SK-N-SH (cell line): ENCODE measurements at regions not wholly inside any gene's neighbourhood (a gene's known extent, or its start where the extent isn't known, plus 50 kb on each side); places are given as distances from the start of the nearest gene placed in this dataset.

ENCODE experiments used
- CTCF ChIA-PET: fragments of 300-600, 350-600 bp; formaldehyde crosslinking; extraction: SDS; loops from one replicate; lab custom pipeline; 2021; lab: Yijun Ruan, JAX
- POLR2A ChIA-PET: fragments of 350-600 bp; sonication (Branson Sonifier 250); formaldehyde crosslinking; extraction: SDS; loops from one replicate; lab custom pipeline; 2020; ENCODE audit warnings: antibody characterized with exemption, inconsistent platforms; lab: Yijun Ruan, JAX
- DNase-seq: peaks from one replicate; pipeline ENCODE4 v3.0.0; 2012
- H2AFZ ChIP-seq: fragments of 200-600 bp; sonication (generic); 2 replicates; pipeline ENCODE4 v1.8.1; 2016; ENCODE audit warnings: antibody characterized with exemption, mild to moderate bottlenecking, low read depth
- H3F3A ChIP-seq: fragments of 200-600 bp; sonication (generic); replicated peaks from 2 replicates; pipeline ENCODE3; 2016; ENCODE audit warnings: antibody characterized with exemption, mild to moderate bottlenecking; ENCODE audit not compliant: insufficient read depth
- H3K27ac ChIP-seq, 2 experiments: fragments of 200-500 bp in 1 of 2; fragments of 200-600 bp in 1 of 2; sonication (Bioruptor generic) in 1 of 2; sonication (generic), shearing (Covaris generic) in 1 of 2; 2 replicates each; pipeline versions ENCODE4 v1.5.1 to v1.6.1; 2014 to 2016; ENCODE audit warnings: low read depth in 2 of 2, inconsistent platforms in 1 of 2, low read length in 1 of 2, mild to moderate bottlenecking in 1 of 2, mixed read lengths in 1 of 2
- H3K27me3 ChIP-seq: fragments of 200-600 bp; sonication (generic), shearing (Covaris generic); 2 replicates; pipeline ENCODE4 v1.6.1; 2016; ENCODE audit warnings: mixed run types; ENCODE audit not compliant: insufficient read depth
- H3K36me3 ChIP-seq, 2 experiments: fragments of 200-500 bp in 1 of 2; fragments of 200-600 bp in 1 of 2; sonication (Bioruptor generic) in 1 of 2; sonication (generic) in 1 of 2; replicated peaks in 1 of 2; 2 replicates each; pipeline versions ENCODE3 to v1.5.1; 2014 to 2016; ENCODE audit warnings: low read length in 1 of 2, mild to moderate bottlenecking in 1 of 2; ENCODE audit not compliant: insufficient read depth in 2 of 2, control insufficient read depth in 1 of 2
- H3K4me1 ChIP-seq, 2 experiments: fragments of 200-500 bp in 1 of 2; fragments of 200-600 bp in 1 of 2; sonication (Bioruptor generic) in 1 of 2; sonication (generic), shearing (Covaris generic) in 1 of 2; 2 replicates each; pipeline versions ENCODE4 v1.5.1 to v1.6.1; 2014 to 2016; ENCODE audit warnings: low read depth in 1 of 2, low read length in 1 of 2, mixed run types in 1 of 2; ENCODE audit not compliant: insufficient read depth in 2 of 2, control insufficient read depth in 1 of 2
- H3K4me2 ChIP-seq: fragments of 200-600 bp; sonication (generic), shearing (Covaris generic); 2 replicates; pipeline ENCODE4 v1.6.1; 2017; ENCODE audit warnings: mixed run types
- H3K4me3 ChIP-seq, 2 experiments: fragments of 200-500 bp in 1 of 2; fragments of 200-600 bp in 1 of 2; sonication (Bioruptor generic) in 1 of 2; sonication (generic), shearing (Covaris generic) in 1 of 2; 2 replicates each; pipeline versions ENCODE4 v1.5.1 to v1.8.1; 2014 to 2016; ENCODE audit warnings: low read depth in 2 of 2, inconsistent platforms in 1 of 2, low read length in 1 of 2, mild to moderate bottlenecking in 1 of 2, mixed read lengths in 1 of 2, moderate library complexity in 1 of 2
- H3K79me2 ChIP-seq: fragments of 200-600 bp; sonication (generic); 2 replicates; pipeline ENCODE4 v1.8.1; 2017; ENCODE audit warnings: mild to moderate bottlenecking; ENCODE audit not compliant: insufficient read depth
- H3K9ac ChIP-seq: fragments of 200-600 bp; sonication (generic); 2 replicates; pipeline ENCODE4 v1.6.1; 2017; ENCODE audit warnings: mixed run types
- H3K9me2 ChIP-seq: fragments of 200-600 bp; sonication (generic); 2 replicates; pipeline ENCODE4 v1.6.1; 2017; ENCODE audit warnings: mixed run types
- H3K9me3 ChIP-seq: fragments of 200-600 bp; sonication (generic); 2 replicates; pipeline ENCODE4 v1.6.1; 2017; ENCODE audit warnings: mixed run types, mild to moderate bottlenecking, moderate library complexity
- H4K20me1 ChIP-seq: fragments of 200-600 bp; sonication (generic); 2 replicates; pipeline ENCODE4 v1.6.1; 2017; ENCODE audit warnings: mild to moderate bottlenecking, mixed run types; ENCODE audit not compliant: insufficient read depth
- ELF1 ChIP-seq: IDR thresholded peaks from 2 replicates; pipeline ENCODE4 v1.4.0; 2012
- EZH2phosphoT487 ChIP-seq: fragments of 200-600 bp; sonication (generic); IDR thresholded peaks from 2 replicates; pipeline ENCODE4 v1.6.1; 2017; ENCODE audit warnings: low read depth, mixed run types, mild to moderate bottlenecking, antibody characterized with exemption, moderate library complexity, borderline replicate concordance
- FOXJ3 ChIP-seq: sonication (generic); formaldehyde crosslinking; IDR thresholded peaks from 2 replicates; pipeline ENCODE4 v1.5.1; 2020; ENCODE audit warnings: mild to moderate bottlenecking, missing genetic modification reagents
- FOXM1 ChIP-seq: IDR thresholded peaks from 2 replicates; pipeline ENCODE4 v1.4.0; 2012; ENCODE audit warnings: low read depth, mild to moderate bottlenecking
- IRF3 ChIP-seq: fragments of 150-350 bp; IDR thresholded peaks from 2 replicates; pipeline ENCODE4 v1.6.1; 2016; ENCODE audit warnings: mild to moderate bottlenecking, low read depth, low read length
- MXI1 ChIP-seq: IDR thresholded peaks from 2 replicates; pipeline ENCODE4 v1.6.1; 2012; ENCODE audit warnings: mild to moderate bottlenecking, low read depth, low read length, improper control_type of control experiment
- PBX3 ChIP-seq: IDR thresholded peaks from 2 replicates; pipeline ENCODE4; 2012
- REST ChIP-seq: IDR thresholded peaks from 2 replicates; pipeline ENCODE4 v1.6.1; 2012; ENCODE audit warnings: mild to moderate bottlenecking, low read depth, low read length, moderate library complexity
- SIN3A ChIP-seq: IDR thresholded peaks from 2 replicates; pipeline ENCODE4 v1.6.1; 2012; ENCODE audit warnings: low read depth, mild to moderate bottlenecking, low read length, moderate library complexity, borderline replicate concordance
- TCF12 ChIP-seq: IDR thresholded peaks from 2 replicates; pipeline ENCODE4 v1.4.0; 2012
- TEAD4 ChIP-seq: IDR thresholded peaks from 2 replicates; pipeline ENCODE4 v1.4.0; 2012; ENCODE audit warnings: mild to moderate bottlenecking, borderline replicate concordance; ENCODE audit not compliant: insufficient read depth
- ZBTB33 ChIP-seq: IDR thresholded peaks from 2 replicates; pipeline ENCODE4 v1.4.0; 2012; ENCODE audit warnings: low read depth, borderline replicate concordance
- WGBS: methylation state at CpG from one replicate; pipeline ENCODE4 v1.1.6; 2017; ENCODE audit warnings: low lambda C conversion rate; 5-methylcytosine and 5-hydroxymethylcytosine counted together

GRCh38 chr1:4060850-4061249 lies 160.8 kb upstream of the C1orf174 start:
- ChIA-PET CTCF (no interaction called here), POLR2A (no interaction called here)
- Histone ChIP-seq H3K4me3 (no peak overlapping the region), H3K9me3 (no peaks in the 10 kb centered on the region), H4K20me1 (no peaks in the 10 kb centered on the region), H3K4me1 (no peaks in the 10 kb centered on the region), H3F3A (no peaks in the 10 kb centered on the region), H3K27ac (no peak overlapping the region), H3K27me3 (no peaks in the 10 kb centered on the region), H3K9me2 (no peaks in the 10 kb centered on the region), H3K9ac (no peak overlapping the region), H3K36me3 (no peaks in the 10 kb centered on the region), H3K4me2 (no peak overlapping the region), H2AFZ (no peak overlapping the region), H3K79me2 (no peaks in the 10 kb centered on the region)
- DNase-seq, result no peak
- TF ChIP-seq ELF1 (no peak), ZBTB33 (no peak), IRF3 (no peak), REST (no peak), PBX3 (no peak), TCF12 (no peak), TEAD4 (no peak), EZH2phosphoT487 (no peak), MXI1 (no peak), SIN3A (no peak), FOXJ3 (CRISPR knock-in tag) (no peak), FOXM1 (no peak)
- WGBS, result 30% methylated on average over 7 of the region's 12 CpGs
